ENCODE measurements at regions not wholly inside any gene's neighbourhood (a gene's known extent, or its start where the extent isn't known, plus 50 kb on each side); places are given as distances from the start of the nearest gene placed in this dataset.

DNA sequence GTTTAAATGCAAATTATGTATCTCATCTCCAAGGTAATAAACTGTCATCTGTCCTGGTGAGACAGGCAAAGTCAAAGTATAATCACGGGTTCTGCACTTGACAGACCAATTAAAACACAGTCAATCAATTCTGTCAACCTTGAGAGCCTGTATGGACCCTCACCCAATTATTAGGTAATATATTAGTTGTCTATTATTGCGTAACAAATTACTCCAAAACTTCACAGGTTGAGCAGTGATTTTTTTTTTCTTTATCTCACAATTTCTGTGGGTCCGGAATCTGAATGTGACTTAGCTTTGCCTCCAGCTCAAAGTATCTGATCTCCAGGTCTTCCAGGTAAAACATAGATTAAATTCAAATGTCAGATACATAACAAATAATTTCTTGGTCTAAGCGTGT lies 707.4 kb upstream of the ARGLU1 start:
- Histone ChIP-seq H3K4me3 (no peak overlapping the region), H3K27me3 (ENCODE audit: control insufficient read depth in 3 of 3, insufficient read depth in 3 of 3, low read length in 2 of 3) (no peaks in the 10 kb centered on the region), H3K9ac (ENCODE audit: insufficient read depth in 1 of 2, low read length in 2 of 2) (no peak overlapping the region), H3K36me3 (ENCODE audit: control insufficient read depth in 4 of 4, insufficient read depth in 4 of 4, low read length in 4 of 4) (no peaks in the 10 kb centered on the region), H3K27ac (ENCODE audit: low read depth in 1 of 2, low read length in 1 of 2) (no peak overlapping the region), H3K4me1 (ENCODE audit: control insufficient read depth in 5 of 5, insufficient read depth in 5 of 5, low read length in 5 of 5) (peaks cover 0 to 6% (median 3%) of the 10 kb centered on the region in 5 donors), H3K9me3 (ENCODE audit: control insufficient read depth in 4 of 4, insufficient read depth in 3 of 4, low read length in 3 of 4) (peaks cover 0 to 2% (median 0%) of the 10 kb centered on the region in 4 donors)
- DNase-seq = no peak
- WGBS, 2 donors = 72 to 94% methylated on average over 4 of the region's 4 CpGs
- TF ChIP-seq, protein P1, sequence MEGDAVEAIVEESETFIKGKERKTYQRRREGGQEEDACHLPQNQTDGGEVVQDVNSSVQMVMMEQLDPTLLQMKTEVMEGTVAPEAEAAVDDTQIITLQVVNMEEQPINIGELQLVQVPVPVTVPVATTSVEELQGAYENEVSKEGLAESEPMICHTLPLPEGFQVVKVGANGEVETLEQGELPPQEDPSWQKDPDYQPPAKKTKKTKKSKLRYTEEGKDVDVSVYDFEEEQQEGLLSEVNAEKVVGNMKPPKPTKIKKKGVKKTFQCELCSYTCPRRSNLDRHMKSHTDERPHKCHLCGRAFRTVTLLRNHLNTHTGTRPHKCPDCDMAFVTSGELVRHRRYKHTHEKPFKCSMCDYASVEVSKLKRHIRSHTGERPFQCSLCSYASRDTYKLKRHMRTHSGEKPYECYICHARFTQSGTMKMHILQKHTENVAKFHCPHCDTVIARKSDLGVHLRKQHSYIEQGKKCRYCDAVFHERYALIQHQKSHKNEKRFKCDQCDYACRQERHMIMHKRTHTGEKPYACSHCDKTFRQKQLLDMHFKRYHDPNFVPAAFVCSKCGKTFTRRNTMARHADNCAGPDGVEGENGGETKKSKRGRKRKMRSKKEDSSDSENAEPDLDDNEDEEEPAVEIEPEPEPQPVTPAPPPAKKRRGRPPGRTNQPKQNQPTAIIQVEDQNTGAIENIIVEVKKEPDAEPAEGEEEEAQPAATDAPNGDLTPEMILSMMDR (IDR thresholded peaks at IDR 0.05; ENCODE audit: control extremely low read depth, extremely low read depth) = no peak
- ATAC-seq (ENCODE audit: insufficient read depth, low FRiP score) = no peak

DNA sequence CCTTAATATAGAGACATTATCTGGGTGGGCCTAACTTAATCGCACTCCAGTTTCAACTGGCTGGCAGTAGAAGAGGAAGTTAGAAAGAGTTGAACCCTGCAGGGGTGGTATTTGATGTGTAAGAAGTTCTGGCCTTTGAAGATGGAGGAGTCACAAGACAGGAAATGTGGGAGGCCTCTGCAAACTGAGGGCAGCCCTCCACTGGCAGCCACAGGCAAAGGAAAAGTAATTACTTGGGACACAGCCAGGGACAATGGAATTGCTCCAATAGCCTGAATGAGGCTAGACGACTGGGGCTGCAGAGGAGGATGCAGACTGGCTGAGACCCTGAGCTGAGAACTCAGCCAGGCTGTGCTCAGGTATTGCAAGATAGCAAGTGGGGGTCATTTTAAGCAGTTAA lies 703.3 kb upstream of the ARGLU1 start:
- ATAC-seq (ENCODE audit: insufficient read depth, low FRiP score) (no peak), DNase-seq (peak; percentile 74 to 91 (median 86))
- TF ChIP-seq, protein P1 (IDR thresholded peaks at IDR 0.05; ENCODE audit: control extremely low read depth, extremely low read depth) = no peak
- no peaks in the 10 kb centered on the region for H3K27me3 ChIP-seq (ENCODE audit: control insufficient read depth in 3 of 3, insufficient read depth in 3 of 3, low read length in 2 of 3)
- peaks cover 0 to 2% (median 0%) of the 10 kb centered on the region in 4 donors for H3K9me3 ChIP-seq (ENCODE audit: control insufficient read depth in 4 of 4, insufficient read depth in 3 of 4, low read length in 3 of 4)
- H3K9ac ChIP-seq (ENCODE audit: insufficient read depth in 1 of 2, low read length in 2 of 2) = no peak overlapping the region
- peaks cover 0 to 6% (median 3%) of the 10 kb centered on the region in 5 donors for H3K4me1 ChIP-seq (ENCODE audit: control insufficient read depth in 5 of 5, insufficient read depth in 5 of 5, low read length in 5 of 5)
- no peaks in the 10 kb centered on the region for H3K36me3 ChIP-seq (ENCODE audit: control insufficient read depth in 4 of 4, insufficient read depth in 4 of 4, low read length in 4 of 4)
- H3K4me3 ChIP-seq = no peak overlapping the region
- 32 to 52% methylated on average over 2 of the region's 2 CpGs for WGBS, 2 donors
- H3K27ac ChIP-seq (ENCODE audit: low read depth in 1 of 2, low read length in 1 of 2) = no peak overlapping the region

DNA sequence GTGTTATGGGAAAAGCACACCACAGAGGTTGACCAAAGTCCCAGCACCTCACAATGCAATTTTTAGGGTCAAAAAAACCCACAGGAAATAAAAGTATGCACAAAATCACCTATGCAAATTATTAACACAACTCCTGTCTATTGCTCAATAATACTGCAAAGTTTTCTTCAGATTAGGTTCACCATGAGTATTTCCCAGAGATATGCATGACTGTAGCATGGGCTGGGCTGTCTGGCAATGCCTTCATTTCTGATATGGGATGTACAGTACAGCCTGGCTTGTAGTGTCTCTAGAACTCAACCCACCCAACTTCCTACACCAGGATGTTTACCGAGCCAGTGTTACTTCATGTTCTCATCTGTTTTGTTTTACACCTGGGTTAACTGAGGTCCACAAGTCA lies 698.7 kb upstream of the ARGLU1 start:
- TF ChIP-seq, protein P1 (IDR thresholded peaks at IDR 0.05; ENCODE audit: control extremely low read depth, extremely low read depth) = no peak
- peaks cover 0 to 6% (median 3%) of the 10 kb centered on the region in 5 donors for H3K4me1 ChIP-seq (ENCODE audit: control insufficient read depth in 5 of 5, insufficient read depth in 5 of 5, low read length in 5 of 5)
- H3K27me3 ChIP-seq (ENCODE audit: control insufficient read depth in 3 of 3, insufficient read depth in 3 of 3, low read length in 2 of 3) = no peaks in the 10 kb centered on the region
- no peak overlapping the region for H3K9ac ChIP-seq (ENCODE audit: insufficient read depth in 1 of 2, low read length in 2 of 2)
- WGBS, 2 donors = 64 to 83% methylated on average over 1 of the region's 1 CpG
- no peaks in the 10 kb centered on the region for H3K36me3 ChIP-seq (ENCODE audit: control insufficient read depth in 4 of 4, insufficient read depth in 4 of 4, low read length in 4 of 4)
- no peak for ATAC-seq (ENCODE audit: insufficient read depth, low FRiP score)
- no peak overlapping the region for H3K4me3 ChIP-seq
- H3K9me3 ChIP-seq (ENCODE audit: control insufficient read depth in 4 of 4, insufficient read depth in 3 of 4, low read length in 3 of 4) = peaks cover 0 to 2% (median 0%) of the 10 kb centered on the region in 4 donors
- DNase-seq = no peak
- no peak overlapping the region for H3K27ac ChIP-seq (ENCODE audit: low read depth in 1 of 2, low read length in 1 of 2)

DNA sequence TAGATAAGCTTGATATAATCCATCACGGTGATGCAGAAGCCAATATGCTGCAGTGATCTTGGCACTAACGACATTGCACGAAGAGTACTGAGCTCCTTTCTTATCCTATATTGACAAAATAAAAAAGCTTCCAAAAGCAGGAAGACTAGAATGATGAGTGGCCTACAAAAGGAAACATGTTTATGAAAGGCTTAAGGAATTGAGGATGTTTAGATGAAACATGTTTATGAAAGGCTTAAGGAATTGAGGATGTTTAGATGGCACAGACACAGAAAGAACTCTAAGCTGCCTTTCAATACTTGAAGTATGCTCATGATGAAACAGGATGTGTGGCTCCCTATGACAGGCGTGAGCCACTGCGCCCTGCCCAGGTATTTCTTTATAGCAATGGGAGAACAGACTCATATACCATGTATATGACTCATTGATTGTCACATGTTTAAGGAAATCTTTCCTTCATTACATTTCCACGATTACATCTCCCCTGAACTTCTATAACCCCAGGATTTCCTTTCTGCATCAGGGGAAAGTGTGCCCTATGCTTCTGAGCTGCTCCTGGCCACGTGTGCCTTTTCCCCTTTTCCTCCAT lies 690.8 kb upstream of the ARGLU1 start:
- peak; percentile 18 to 73 (median 55) for DNase-seq
- no peak overlapping the region for H3K27ac ChIP-seq (ENCODE audit: low read depth in 1 of 2, low read length in 1 of 2)
- peaks cover 0 to 7% (median 3%) of the 10 kb centered on the region in 5 donors for H3K4me1 ChIP-seq (ENCODE audit: control insufficient read depth in 5 of 5, insufficient read depth in 5 of 5, low read length in 5 of 5)
- TF ChIP-seq, protein P1 (IDR thresholded peaks at IDR 0.05; ENCODE audit: control extremely low read depth, extremely low read depth) = no peak
- 52 to 62% methylated on average over 7 of the region's 7 CpGs for WGBS, 2 donors
- H3K4me3 ChIP-seq = no peak overlapping the region
- no peaks in the 10 kb centered on the region for H3K9me3 ChIP-seq (ENCODE audit: control insufficient read depth in 4 of 4, insufficient read depth in 3 of 4, low read length in 3 of 4)
- ATAC-seq (ENCODE audit: insufficient read depth, low FRiP score) = no peak
- no peaks in the 10 kb centered on the region for H3K27me3 ChIP-seq (ENCODE audit: control insufficient read depth in 3 of 3, insufficient read depth in 3 of 3, low read length in 2 of 3)
- H3K9ac ChIP-seq (ENCODE audit: insufficient read depth in 1 of 2, low read length in 2 of 2) = no peak overlapping the region
- H3K36me3 ChIP-seq (ENCODE audit: control insufficient read depth in 4 of 4, insufficient read depth in 4 of 4, low read length in 4 of 4) = no peaks in the 10 kb centered on the region

Measured in lung (tissue), 11 donors.